GM12878 (cell line): ENCODE measurements at regions not wholly inside any gene's neighbourhood (a gene's known extent, or its start where the extent isn't known, plus 50 kb on each side); places are given as distances from the start of the nearest gene placed in this dataset.

Experiments
- ATAC-seq: fragments of 200-7000 bp; cut with Tn5 transposase; 3 replicates; pipeline ENCODE4 v1.9.1; 2020; ENCODE audit warnings: mild to moderate bottlenecking, moderate library complexity
- BruUV-seq: library from RNA; stranded (reverse); fragments of 400-500 nt; replicated peaks from 2 replicates; lab custom pipeline; 2021; lab: Mats Ljungman, UMichigan
- CTCF ChIA-PET: fragments of 300-600 bp; sonication (Branson Sonifier 250); formaldehyde crosslinking; extraction: SDS; loops from one replicate; lab custom pipeline; 2021; ENCODE audit warnings: inconsistent platforms; lab: Yijun Ruan, JAX
- POLR2A ChIA-PET: fragments of 350-600 bp; formaldehyde crosslinking; extraction: SDS; loops from one replicate; lab custom pipeline; 2021; ENCODE audit warnings: inconsistent platforms; lab: Charles Lee
- RAD21 ChIA-PET: fragments of 300-600 bp; sonication (Branson Sonifier 250); formaldehyde crosslinking; loops from one replicate; lab custom pipeline; 2023; ENCODE audit warnings: antibody characterized with exemption; ENCODE audit not compliant: unreplicated experiment; lab: Charles Lee
- SMC1A ChIA-PET: fragments of 300-600 bp; sonication (Branson Sonifier 250); formaldehyde crosslinking; loops from one replicate; lab custom pipeline; 2023; ENCODE audit not compliant: unreplicated experiment, uncharacterized antibody; lab: Charles Lee
- DNase-seq: peaks from one replicate; pipeline ENCODE4 v3.0.0-alpha.2; 2011; ENCODE audit warnings: low read depth, low spot score
- FAIRE-seq: peaks from 3 replicates; lab custom pipeline; 2011; peaks lifted over from hg19 to GRCh38; lab: Jason Lieb, UNC
- H2AFZ ChIP-seq: 2 replicates; pipeline ENCODE4 v1.6.0; 2011; ENCODE audit warnings: low read depth, low read length, control low read depth; ENCODE audit not compliant: control insufficient read depth
- H3K27ac ChIP-seq: 2 replicates; pipeline ENCODE4 v1.5.1; 2011; ENCODE audit warnings: control low read depth; ENCODE audit not compliant: control insufficient read depth, insufficient read depth
- H3K27me3 ChIP-seq, 2 experiments: replicated peaks in 1 of 2; 2 replicates each; pipeline versions ENCODE4 v1.6.0 to v1.6.1; 2011; ENCODE audit warnings: low read length in 1 of 2; ENCODE audit not compliant: control insufficient read depth in 2 of 2, insufficient read depth in 2 of 2
- H3K36me3 ChIP-seq, 2 experiments: 2 replicates each; pipeline ENCODE4 v1.5.1; 2011; ENCODE audit warnings: low read length in 1 of 2; ENCODE audit not compliant: control insufficient read depth in 2 of 2, insufficient read depth in 2 of 2
- H3K4me1 ChIP-seq: 2 replicates; pipeline ENCODE4 v1.6.1; 2011; ENCODE audit warnings: mild to moderate bottlenecking, low read length, moderate library complexity, mixed read lengths; ENCODE audit not compliant: control insufficient read depth, insufficient read depth
- H3K4me2 ChIP-seq: 2 replicates; pipeline ENCODE4 v1.6.0; 2011; ENCODE audit warnings: control low read depth; ENCODE audit not compliant: control insufficient read depth, insufficient read depth
- H3K4me3 ChIP-seq: fragments of 200-600 bp; sonication (generic); 2 replicates; pipeline ENCODE4 v1.5.1; 2016
- H3K79me2 ChIP-seq: 2 replicates; pipeline ENCODE4 v1.6.0; 2011; ENCODE audit warnings: low read length; ENCODE audit not compliant: control insufficient read depth, insufficient read depth
- H3K9ac ChIP-seq: 2 replicates; pipeline ENCODE4 v1.8.0; 2011; ENCODE audit warnings: low read length, control low read depth, mixed read lengths; ENCODE audit not compliant: control insufficient read depth, insufficient read depth
- H3K9me3 ChIP-seq: replicated peaks from 3 replicates; pipeline ENCODE4 v1.5.1; 2011; ENCODE audit warnings: mild to moderate bottlenecking, low read length; ENCODE audit not compliant: control insufficient read depth, insufficient read depth
- H4K20me1 ChIP-seq: 2 replicates; pipeline ENCODE4 v1.6.0; 2011; ENCODE audit not compliant: control insufficient read depth, insufficient read depth
- ASH2L ChIP-seq: fragments of 300-600, 200-600 bp; sonication (generic); IDR thresholded peaks from 2 replicates; pipeline ENCODE4 v1.6.1; 2017; ENCODE audit warnings: low read depth, mild to moderate bottlenecking, borderline replicate concordance
- BCLAF1 ChIP-seq: fragments of 450-650 bp; IDR thresholded peaks from 2 replicates; pipeline ENCODE4 v1.6.1; 2017; ENCODE audit warnings: antibody characterized with exemption, mild to moderate bottlenecking, moderate library complexity
- FOXM1 ChIP-seq: IDR thresholded peaks from 2 replicates; pipeline ENCODE4 v1.6.1; 2012; ENCODE audit warnings: low read depth, mild to moderate bottlenecking, inconsistent platforms, low read length, moderate library complexity
- HCFC1 ChIP-seq: fragments of 150-350 bp; IDR thresholded peaks from 2 replicates; pipeline ENCODE4 v1.6.1; 2014; ENCODE audit warnings: low read length
- MEF2A ChIP-seq: IDR thresholded peaks from 2 replicates; pipeline ENCODE4 v1.6.1; 2011; ENCODE audit warnings: low read depth, mild to moderate bottlenecking, low read length, moderate library complexity; ENCODE audit not compliant: insufficient read depth
- MYB ChIP-seq: fragments of 150-350 bp; IDR thresholded peaks from 2 replicates; pipeline ENCODE4 v1.6.1; 2014; ENCODE audit warnings: mild to moderate bottlenecking, low read depth, low read length, borderline replicate concordance
- REST ChIP-seq: IDR thresholded peaks from 2 replicates; pipeline ENCODE4 v1.6.1; 2012; ENCODE audit warnings: mild to moderate bottlenecking, low read depth, low read length
- STAT1 ChIP-seq: fragments of 450-650 bp; conservative IDR thresholded peaks from 2 replicates; pipeline ENCODE4 v1.6.1; 2014; ENCODE audit warnings: antibody characterized with exemption, mild to moderate bottlenecking
- WGBS: methylation state at CpG from one replicate; pipeline ENCODE4 v1.1.6; 2016; ENCODE audit warnings: low lambda C conversion rate; ENCODE audit not compliant: insufficient replicate concordance, insufficient coverage; ENCODE audit errors: missing lambda C conversion rate; 5-methylcytosine and 5-hydroxymethylcytosine counted together
- in situ Hi-C: fragments of 300-500 bp; cut with MboI; formaldehyde crosslinking; loops from 9 replicates; pipeline ENCODE4 v1.14.3; 2018; ENCODE audit warnings: mixed read lengths
- intact Hi-C: fragments of 100-400 bp; cut with micrococcal nuclease; formaldehyde crosslinking; loops from one replicate; pipeline ENCODE4 v1.14.2; 2022; ENCODE audit not compliant: unreplicated experiment
- TF ChIP-seq, protein P1 (sequence below): IDR thresholded peaks from 2 replicates; pipeline ENCODE4 v1.6.1; 2012; ENCODE audit warnings: low read depth, low read length, improper control_type of control experiment

DNA sequence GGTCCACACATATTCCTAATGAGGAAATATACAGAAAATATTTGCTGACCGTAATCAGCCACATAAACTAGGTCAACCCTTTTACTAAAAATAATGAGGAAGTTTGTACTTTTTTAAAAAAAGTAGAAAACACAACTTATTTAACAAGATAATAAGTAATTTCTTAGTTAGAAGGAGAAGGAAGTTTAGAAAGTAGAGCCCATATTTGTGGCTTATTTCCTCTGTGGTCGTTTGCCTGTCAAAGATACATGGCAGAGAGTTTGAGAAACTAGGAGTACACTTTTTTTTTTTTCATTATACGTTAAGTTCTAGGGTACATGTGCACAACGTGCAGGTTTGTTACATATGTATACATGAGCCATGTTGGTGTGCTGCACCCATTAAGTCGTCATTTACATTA lies 1205.2 kb upstream of the MIR17HG start:
- POLR2A ChIA-PET, result no interaction called here
- no peak for ATAC-seq
- Histone ChIP-seq H2AFZ (no peak overlapping the region), H3K27ac (no peak overlapping the region), H3K4me1 (no peaks in the 10 kb centered on the region), H3K9ac (no peak overlapping the region), H3K4me3 (no peak overlapping the region), H3K9me3 (no peaks in the 10 kb centered on the region), H3K4me2 (no peak overlapping the region), H3K79me2 (no peaks in the 10 kb centered on the region), H4K20me1 (no peaks in the 10 kb centered on the region), H3K36me3 (no peaks in the 10 kb centered on the region), H3K27me3 (no peaks in the 10 kb centered on the region)
- intact Hi-C loops (no loop called here), in situ Hi-C loops (no loop called here)
- no TSS peak for BruUV-seq
- no peak for FAIRE-seq
- TF ChIP-seq MYB (no peak), MEF2A (no peak), BCLAF1 (no peak), STAT1 (no peak), REST (no peak), FOXM1 (no peak), ASH2L (no peak), HCFC1 (no peak)
- TF ChIP-seq, protein P1, sequence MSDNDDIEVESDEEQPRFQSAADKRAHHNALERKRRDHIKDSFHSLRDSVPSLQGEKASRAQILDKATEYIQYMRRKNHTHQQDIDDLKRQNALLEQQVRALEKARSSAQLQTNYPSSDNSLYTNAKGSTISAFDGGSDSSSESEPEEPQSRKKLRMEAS, result no peak
- CTCF ChIA-PET, result no interaction called here
- DNase-seq, result no peak
- WGBS, result 1% methylated on average over 5 of the region's 5 CpGs
- SMC1A ChIA-PET, result no interaction called here
- RAD21 ChIA-PET, result no interaction called here
